Amygdala (tissue), 56 donors: ENCODE measurements at regions not wholly inside any gene's neighbourhood (a gene's known extent, or its start where the extent isn't known, plus 50 kb on each side); places are given as distances from the start of the nearest gene placed in this dataset.
A peak's percentile ranks its signal among the peaks of the same experiment; 100 is the strongest.

Source experiments
- DNase-seq, 56 donors: peaks; one replicate each; lab custom pipeline; 2025; lab: John Stamatoyannopoulos, UW

DNA sequence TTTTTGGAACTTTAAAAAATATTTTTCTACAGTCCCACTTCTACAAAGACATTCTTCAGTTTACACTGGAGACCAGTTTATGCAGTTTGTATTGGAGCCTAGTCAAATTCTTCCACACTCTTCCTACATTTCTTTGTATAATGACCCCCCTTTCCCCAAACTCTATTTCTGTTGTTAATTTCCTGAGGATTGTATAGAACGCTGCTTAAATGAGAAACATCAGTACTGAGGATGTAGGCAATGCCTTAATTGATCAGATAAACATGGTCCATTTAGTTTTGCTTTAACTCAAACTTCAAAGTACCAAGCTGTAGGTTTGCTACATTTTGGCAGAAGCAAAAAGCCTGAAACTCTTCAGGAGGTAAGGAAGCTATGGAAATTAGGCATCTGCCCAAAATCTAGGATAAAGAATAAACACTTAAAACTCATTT lies 155.5 kb downstream of the SLC7A11 start:
- no peak for DNase-seq

DNA sequence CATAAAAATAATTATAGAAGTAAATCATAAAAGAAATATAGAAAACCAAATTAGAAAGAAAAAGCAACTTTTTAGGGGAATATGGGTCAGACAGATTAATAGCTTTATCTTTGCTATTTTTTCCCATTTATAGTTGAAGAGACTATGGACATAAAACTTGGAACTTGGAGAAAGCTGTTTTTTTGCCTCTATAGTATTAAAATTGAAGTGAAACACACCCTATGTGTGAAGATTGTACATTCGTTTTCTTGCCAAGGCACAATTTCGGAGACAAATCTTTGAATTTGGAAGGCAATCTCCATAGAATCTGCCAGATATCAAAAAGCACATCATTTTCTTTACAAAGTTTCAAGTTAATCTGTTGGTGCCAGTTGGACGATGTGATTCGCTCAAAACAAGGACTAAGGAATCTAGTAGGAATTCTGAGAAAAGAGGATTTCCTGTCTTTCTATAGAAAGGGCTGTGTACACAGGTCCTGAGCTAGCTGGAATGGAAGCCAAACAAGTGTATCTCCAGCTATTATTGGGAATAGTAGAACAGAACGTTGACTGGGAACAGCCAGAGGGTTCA lies 156.3 kb downstream of the SLC7A11 start:
- DNase-seq = no peak

DNA sequence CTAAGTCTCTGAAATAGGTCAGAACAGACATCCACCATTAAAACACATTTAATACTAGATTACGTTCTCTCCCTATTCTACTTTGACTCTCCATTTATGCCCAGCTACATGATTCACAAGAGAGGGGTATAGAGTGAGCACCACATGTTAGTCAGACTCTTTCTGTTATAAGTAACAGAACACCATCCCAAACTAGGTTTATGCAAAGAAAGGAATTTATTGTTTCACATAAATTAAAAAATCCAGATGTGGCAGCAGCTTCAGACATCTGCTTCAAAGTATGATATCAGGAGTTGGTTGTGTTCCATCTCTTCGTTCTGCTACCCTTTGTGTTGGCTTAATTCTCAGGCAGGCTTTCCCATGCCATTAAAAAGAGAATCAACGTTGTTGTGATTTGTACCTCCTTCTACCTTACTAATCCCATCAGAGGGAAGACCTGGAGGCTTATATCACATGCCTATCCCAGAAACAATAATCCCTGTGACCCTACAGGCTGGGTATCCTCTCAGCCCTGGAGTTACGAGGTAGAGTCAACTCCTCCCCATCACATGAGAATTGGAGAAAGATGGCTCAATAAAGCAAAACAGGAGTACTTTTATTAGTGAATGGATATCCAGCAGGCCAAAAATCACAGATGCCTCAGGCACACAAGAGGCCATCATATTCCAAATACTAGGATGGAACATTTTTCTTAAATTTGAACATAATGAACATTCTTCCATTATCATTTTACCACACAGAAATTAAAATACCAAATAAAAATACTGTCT lies 163.2 kb downstream of the SLC7A11 start:
- DNase-seq = no peak

DNA sequence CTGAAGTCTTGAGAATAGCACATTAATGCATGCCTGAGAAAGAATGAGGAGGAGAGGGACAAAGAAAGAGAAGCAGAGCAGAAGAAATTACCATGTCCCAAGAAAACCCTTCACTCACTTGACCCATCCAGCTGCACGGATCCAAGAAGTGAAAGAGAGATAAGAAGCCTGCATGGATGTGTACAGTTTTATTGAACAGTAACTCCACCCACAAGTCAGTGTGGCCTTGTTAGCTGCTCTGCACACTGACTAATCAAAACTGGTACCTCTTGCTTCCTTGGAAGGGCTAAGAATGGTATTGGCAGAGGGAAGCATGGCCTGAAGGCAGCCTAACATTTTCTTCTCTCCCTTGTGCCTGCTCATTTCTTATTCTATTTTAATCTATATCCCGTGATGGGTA lies 163.9 kb downstream of the SLC7A11 start:
- no peak for DNase-seq

DNA sequence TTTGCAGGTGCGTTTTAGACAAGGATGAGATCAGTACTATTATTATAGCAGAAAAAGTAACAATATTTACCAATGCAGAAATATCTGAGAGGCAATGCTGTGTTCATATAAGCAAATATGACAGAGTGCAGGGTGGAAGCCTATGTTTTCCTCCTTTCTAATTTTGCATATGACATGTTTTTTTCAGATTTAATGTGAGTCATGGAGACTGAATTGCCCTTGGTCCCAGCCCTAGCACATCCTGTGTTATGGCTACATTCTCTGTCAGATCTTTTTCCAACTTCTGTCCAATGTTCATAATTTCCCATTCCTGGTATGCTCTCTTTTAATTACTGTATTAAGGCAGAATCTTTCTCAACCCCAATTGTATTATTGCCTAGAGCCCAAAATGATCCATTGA lies 165.6 kb downstream of the SLC7A11 start:
- no peak for DNase-seq

DNA sequence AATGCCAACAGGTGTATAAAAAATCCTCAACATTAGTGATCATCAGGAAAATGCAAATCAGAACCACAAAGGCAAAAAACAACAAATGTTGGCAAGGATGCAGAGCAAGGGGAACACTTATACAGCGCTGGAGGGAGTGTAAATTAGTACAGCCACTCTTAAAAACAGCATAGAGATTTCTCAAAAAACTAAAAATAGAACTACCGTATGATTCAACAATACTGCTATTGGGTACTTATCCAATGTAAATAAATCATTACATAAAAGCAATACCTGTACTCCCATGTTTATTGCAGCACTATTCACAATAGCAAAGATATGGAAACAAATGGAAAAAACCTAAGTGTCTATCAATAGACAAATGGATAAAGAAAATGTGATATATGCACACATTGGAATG lies 171.3 kb downstream of the SLC7A11 start:
- DNase-seq = no peak

DNA sequence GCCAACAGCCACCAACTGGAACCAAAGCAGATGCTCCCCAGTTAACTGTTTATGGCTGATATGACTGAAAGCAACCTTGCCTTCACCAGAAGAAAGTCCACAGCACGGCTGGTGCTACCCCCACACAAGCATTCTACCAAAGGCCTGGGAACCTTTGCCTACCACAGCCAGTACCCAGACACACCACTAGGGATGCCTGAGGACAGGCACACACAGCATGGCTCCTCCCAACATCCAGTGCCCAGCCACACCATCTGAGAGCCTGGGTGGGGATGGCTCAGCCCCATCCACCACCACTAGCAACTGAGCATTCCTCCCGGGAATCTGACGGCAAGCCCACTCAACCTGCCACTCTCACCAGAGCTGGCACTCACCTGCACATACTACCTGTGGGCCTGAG lies 178.6 kb downstream of the SLC7A11 start:
- no peak for DNase-seq

DNA sequence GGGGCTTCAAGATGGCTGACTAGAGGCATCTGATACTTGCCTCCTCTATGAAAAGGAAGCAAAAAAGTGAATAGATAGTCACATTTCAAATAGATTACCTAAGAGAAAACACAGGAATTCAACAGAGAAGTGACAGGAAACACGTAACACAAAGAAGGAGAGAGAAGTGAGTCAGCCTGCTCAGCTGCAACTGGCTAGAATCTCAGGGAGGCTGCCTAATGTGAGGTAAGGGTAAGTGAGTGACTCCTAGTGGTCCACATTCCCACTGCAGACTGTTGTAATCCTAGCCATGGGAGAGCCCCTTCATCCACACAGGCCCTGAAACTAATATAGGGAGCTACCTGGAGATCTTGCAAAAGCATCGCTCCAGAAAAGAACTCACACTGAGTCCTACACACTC lies 179.2 kb downstream of the SLC7A11 start:
- DNase-seq = no peak

DNA sequence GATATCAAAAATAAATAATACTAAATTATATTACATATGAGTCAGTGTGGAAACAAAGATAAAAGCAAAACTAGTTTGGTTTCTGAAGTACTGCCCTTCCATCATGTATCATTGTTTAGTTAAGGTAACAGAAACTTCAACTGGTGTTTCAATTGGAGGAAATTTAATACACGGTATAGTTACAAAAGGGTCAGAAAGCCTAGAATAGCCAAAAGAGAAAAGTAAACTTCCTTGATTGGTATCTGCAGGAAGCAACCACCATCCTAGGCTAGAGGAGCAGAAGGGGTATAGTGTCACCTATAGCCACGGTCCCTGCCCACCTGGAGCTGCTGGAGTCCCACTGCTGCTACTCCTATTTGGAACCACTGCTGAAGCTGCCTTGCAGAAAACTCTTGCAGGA lies 185.6 kb downstream of the SLC7A11 start:
- no peak for DNase-seq

DNA sequence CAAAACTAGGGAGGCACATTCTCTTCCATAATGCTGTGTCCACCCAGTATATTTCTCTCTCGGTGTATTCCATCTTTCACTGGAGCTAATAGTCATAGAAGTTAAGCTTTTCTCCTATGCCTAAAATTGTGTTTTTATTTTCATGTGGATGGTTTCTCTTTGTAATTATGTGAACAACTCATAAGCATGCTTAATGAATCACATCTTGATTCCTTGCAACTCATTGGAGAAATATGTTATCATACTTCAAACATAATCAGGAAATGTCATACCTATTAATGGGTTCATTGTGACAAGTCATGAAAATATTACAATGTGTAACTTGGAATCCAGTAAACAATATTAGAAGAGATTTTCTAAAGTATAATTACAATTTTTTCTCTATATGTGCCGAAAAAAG lies 186.3 kb downstream of the SLC7A11 start:
- no peak for DNase-seq

DNA sequence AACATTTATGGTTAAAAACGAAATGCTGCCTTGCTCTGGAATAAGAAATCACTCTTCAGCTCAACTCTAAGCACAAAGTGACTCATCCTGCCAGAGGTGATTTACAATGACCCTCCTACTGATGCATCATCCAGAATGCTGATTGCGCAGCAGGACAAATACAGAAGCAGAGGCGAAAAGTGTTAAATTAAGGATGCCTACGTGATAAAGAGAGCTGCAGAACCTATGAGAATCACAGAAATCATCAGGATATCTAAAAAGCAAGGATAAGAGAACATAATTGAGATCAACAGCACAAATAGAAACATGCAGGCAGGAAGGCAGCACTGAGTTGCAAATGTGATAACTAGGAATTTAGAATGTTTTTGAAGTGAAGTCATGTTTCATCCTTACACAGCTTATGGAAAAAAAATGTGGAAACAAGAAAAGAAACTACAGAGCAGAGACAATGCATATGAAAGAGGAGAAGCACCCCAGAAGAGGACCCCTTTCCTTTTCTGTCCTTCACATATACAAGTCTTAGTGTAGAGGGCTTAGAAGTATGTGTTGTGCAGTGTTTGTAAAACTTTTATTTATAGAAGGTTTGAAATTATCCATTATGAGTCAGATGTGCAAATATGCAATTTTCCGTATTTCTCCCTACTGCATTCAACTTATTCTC lies 188.4 kb downstream of the SLC7A11 start:
- DNase-seq = peak in 3 of 56 donors; percentile 3 to 29 (median 28)

DNA sequence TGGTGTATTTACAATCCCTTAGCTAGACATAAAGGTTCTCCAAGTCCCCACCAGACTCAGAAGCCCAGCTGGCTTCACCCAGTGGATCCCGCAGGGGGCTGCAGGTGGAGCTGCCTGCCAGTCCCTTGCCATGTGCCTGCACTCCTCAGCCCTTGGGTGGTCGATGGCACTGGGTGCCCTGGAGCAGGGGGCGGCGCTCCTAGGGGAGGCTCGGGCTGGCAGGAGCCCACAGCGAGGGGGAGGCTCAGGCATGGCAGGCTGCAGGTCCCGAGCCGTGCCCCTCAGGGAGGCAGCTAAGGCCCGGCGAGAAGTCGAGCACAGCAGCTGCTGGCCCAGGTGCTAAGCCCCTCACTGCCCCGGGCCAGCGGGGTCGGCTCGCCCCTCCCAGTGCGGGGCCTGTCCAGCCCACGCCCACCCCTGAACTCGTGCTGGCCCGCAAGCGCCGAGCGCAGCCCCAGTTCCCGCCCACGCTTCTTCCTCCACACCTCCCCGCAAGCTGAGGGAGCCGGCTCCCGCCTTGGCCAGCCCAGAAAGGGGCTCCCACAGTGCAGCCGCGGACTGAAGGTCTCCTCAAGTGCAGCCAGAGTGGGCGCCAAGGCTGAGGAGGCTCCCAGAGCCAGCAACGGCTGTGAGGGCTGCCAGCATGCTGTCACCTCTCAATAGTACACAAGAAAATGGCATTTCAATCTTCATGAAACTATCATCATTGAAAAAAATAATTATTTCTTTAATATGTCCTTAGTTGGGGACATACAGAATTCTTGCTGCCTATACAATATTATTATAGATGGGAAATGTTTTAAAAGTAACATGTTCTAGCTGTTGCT lies 189.1 kb downstream of the SLC7A11 start:
- DNase-seq = no peak

DNA sequence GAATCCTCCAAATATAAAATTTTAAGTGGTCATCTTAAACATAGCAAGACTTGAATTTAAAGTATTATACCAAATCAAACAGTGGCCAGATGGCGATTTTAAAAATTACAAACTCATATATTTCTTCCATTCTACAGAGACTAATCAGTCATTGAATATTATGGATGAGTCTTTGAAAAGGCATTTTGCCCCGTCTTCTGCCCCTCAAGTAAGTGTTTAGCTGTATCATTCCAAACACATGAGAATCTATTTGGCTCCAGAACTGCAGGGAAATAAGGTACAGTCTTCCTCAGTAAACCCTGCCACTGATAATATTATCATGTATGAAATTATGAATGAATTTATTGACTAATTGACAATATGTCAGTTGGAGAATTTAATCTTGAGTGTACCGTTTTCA lies 191.0 kb downstream of the SLC7A11 start:
- DNase-seq = no peak

DNA sequence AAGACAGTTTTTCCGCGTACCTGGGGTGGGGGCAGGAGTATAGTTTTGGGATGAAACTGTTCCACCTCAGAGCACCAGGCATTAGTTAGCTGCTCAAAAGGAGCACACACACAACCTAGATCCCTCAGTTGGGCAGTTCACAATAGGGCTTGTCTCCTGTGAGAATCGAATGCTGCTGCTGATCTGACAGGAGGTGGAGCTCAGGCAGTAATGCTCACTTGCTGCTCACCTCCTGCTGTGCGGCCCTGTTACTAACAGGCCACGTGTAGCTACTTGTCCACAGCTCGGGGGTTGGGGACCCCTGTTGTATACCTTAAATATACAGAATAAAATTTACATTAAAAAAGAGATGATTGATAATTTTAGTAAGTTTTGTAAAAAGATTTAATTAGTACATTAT lies 191.5 kb downstream of the SLC7A11 start:
- no peak for DNase-seq

DNA sequence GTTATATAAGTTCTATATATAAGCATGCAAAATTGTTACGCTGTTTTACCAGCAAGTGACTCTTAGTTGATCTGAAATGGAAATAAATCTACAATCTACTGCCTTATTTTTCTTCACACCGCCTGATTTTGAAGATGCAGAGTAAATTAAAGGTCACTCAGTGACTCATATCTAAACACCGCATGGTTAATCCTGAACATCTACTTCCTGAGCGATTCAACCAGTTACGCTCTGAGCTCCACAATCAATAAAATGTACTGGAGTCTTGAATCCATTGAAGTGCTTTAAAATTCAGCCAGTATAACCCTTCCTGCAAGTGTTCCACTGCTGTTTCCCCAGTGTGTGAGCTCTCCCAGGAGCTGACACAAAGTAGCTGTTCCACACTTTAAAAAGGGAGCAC lies 192.8 kb downstream of the SLC7A11 start:
- no peak for DNase-seq

DNA sequence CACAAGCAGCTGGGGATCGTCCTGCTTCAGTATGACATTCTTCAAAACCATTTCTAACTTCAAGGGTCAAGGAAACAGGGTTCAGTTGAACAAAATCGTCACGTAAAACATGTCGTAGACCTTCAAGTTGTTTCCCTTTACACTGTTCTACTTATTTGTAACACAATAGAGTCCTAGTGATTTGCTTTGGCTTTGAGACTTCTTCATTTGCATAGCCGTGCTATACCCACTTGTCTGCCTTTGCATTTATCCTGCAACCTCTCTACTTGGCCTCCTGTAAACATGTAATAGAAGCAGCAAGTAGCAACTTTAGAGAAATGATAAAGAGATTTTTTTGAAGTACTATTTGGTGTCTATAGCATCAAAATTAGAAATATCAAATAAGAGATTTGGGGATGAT lies 194.9 kb downstream of the SLC7A11 start:
- DNase-seq = no peak

DNA sequence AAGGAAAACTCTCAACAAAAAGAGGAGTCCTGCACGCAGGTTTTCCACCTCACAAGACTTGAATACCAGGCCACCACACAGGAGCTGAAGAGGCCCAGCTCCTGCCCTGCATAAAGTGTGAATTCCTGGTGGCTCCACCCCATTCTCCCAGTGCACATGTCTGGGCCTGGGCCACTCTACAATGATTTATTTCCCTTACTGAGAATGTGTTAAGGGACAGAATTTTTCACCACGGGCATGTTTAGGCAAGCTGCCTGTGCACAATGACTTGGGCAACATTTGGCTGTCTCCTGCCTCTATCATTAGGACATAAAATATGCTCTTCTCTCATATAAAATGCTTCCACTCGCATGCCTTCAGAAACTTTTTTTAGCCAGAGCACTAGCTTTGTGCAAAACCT lies 197.1 kb downstream of the SLC7A11 start:
- no peak for DNase-seq

DNA sequence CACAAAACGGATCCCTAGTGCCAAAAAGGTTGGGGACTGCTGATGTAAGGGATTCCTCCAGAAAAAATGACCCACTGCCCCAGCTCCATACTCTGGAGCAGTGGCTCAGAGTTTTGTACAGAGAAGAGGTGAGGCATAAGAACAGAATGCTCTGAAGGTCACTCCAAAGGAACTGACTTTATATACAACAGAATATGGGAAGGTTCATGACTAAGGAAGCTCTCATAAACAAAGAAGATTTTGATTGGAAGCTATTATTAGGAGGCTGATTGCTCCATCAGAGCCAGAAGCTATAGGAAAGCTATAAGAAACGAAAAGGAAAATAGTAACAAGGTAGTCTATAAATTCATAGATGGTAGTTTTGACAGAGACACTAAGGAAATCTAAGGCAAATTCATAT lies 203.1 kb downstream of the SLC7A11 start:
- DNase-seq = no peak

DNA sequence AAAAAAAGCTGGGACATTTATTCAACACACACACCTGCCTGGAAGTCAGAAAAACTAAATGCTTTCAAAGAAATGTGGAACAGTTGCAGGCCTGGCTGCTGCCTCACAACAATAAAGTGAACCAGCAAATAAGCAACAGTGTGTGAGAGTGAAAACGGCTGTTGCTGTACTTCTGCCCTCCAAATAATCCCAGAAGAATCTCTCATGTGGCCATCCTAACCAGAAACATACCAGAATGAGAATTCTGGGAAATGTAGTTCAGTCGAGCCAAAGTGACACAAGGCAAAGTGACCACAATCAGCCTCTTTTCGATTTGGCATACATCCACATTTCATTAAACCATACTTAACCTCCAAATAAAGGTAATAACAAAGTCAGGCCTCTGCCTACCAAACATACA lies 204.5 kb downstream of the SLC7A11 start:
- no peak for DNase-seq

DNA sequence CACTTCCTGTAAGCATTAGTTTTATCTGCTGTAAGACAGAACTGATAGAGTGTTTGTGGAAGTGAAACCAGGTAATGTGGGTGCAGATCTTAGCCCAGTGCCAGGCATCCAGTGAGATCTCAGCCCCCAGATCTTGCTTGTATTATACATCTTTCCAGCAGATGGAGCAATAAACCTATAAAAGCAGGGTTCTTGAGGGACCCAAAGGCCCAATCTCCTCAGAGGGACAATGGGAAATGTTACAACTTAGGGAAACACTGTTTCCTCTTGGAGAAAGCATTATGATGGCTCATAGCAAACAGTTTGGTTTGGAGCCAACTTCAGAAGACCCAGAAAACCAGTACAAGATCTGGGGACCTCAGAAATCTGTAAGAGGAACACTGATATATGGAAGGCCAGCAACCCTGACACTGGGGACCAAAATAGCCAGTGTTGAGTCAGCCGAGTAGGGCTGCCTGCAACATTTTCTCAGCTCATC lies 206.3 kb downstream of the SLC7A11 start:
- DNase-seq = peak in 9 of 56 donors; percentile 2 to 46 (median 18)

DNA sequence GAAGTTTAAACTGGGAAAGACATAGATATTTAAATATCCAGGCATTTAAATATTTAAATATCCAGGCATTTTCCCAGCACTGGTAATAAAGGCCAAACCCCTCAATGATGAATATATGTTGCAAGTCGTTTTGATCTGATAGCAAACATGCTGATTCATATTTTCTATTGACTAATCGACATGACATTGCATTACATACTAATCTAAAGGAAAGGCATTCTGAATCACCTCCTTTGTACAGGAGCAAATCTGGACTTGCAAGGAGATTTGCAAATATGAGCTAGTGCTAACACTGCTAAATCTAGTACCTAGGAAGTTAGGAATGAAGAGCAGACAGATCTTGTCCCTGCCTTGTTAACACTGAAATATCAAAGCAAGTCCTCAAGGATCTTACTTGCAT lies 207.3 kb downstream of the SLC7A11 start:
- DNase-seq = no peak
